ENCODE measurements at regions not wholly inside any gene's neighbourhood (a gene's known extent, or its start where the extent isn't known, plus 50 kb on each side); places are given as distances from the start of the nearest gene placed in this dataset.

- H3K4me3 Mint-ChIP-seq: no peak overlapping the region
- H3K4me1 Mint-ChIP-seq: no peaks in the 10 kb centered on the region
- no peak overlapping the region for H3K27ac Mint-ChIP-seq (ENCODE audit: unreplicated experiment)
- DNase-seq (ENCODE audit: low read depth, low spot score): no peak
- H3K27me3 Mint-ChIP-seq (ENCODE audit: low read depth): no peaks in the 10 kb centered on the region
- TF ChIP-seq, protein P1, sequence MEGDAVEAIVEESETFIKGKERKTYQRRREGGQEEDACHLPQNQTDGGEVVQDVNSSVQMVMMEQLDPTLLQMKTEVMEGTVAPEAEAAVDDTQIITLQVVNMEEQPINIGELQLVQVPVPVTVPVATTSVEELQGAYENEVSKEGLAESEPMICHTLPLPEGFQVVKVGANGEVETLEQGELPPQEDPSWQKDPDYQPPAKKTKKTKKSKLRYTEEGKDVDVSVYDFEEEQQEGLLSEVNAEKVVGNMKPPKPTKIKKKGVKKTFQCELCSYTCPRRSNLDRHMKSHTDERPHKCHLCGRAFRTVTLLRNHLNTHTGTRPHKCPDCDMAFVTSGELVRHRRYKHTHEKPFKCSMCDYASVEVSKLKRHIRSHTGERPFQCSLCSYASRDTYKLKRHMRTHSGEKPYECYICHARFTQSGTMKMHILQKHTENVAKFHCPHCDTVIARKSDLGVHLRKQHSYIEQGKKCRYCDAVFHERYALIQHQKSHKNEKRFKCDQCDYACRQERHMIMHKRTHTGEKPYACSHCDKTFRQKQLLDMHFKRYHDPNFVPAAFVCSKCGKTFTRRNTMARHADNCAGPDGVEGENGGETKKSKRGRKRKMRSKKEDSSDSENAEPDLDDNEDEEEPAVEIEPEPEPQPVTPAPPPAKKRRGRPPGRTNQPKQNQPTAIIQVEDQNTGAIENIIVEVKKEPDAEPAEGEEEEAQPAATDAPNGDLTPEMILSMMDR (conservative IDR thresholded peaks at IDR 0.05): no peak
- no peaks in the 10 kb centered on the region for H3K9me3 Mint-ChIP-seq
- peaks cover 2% of the 10 kb centered on the region for H3K36me3 Mint-ChIP-seq (ENCODE audit: low read depth)
Observed at GRCh38 chr14:62645649-62646048, 399.6 kb downstream of the KCNH5 start.

Data from neural crest cell (in vitro differentiated cells).